ENCODE measurements at regions not wholly inside any gene's neighbourhood (a gene's known extent, or its start where the extent isn't known, plus 50 kb on each side); places are given as distances from the start of the nearest gene placed in this dataset.
A peak's percentile ranks its signal among the peaks of the same experiment; 100 is the strongest.

DNA sequence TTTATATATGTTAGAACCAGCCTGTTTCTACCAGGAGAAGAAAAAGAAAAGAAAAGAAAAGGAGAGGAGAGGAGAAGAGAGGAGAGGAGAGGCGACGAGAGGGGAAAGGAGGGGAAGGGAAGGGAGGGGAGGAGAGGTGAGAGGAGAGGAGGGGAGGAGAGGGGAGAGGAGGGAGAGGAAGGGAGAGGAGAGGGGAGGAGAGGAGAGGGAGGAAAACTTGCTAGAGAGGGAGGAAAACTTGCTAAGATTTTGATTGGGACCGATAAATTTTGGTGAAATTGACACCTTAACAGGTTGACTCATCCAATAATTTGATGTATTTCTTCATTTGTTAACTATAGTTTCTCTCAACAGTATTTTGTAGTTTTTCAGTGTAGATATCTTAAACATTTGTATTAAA lies 164.0 kb upstream of the SYT1 start:
- TF ChIP-seq ZNF70 (CRISPR knock-in tag; IDR thresholded peaks at IDR 0.05): no peak
- TF ChIP-seq OSR1 (CRISPR knock-in tag; IDR thresholded peaks at IDR 0.05): no peak
- TF ChIP-seq ZFP30 (CRISPR knock-in tag; IDR thresholded peaks at IDR 0.05): no peak
- TF ChIP-seq, protein P1, sequence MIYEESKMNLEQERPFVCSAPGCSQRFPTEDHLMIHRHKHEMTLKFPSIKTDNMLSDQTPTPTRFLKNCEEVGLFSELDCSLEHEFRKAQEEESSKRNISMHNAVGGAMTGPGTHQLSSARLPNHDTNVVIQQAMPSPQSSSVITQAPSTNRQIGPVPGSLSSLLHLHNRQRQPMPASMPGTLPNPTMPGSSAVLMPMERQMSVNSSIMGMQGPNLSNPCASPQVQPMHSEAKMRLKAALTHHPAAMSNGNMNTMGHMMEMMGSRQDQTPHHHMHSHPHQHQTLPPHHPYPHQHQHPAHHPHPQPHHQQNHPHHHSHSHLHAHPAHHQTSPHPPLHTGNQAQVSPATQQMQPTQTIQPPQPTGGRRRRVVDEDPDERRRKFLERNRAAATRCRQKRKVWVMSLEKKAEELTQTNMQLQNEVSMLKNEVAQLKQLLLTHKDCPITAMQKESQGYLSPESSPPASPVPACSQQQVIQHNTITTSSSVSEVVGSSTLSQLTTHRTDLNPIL (CRISPR knock-in tag; IDR thresholded peaks at IDR 0.05; ENCODE audit: low read depth): no peak
- no peak for TF ChIP-seq RARB (CRISPR knock-in tag; IDR thresholded peaks at IDR 0.05)
- no peak for TF ChIP-seq PPARA (CRISPR knock-in tag; IDR thresholded peaks at IDR 0.05; ENCODE audit: borderline replicate concordance)
- TF ChIP-seq, protein P2, sequence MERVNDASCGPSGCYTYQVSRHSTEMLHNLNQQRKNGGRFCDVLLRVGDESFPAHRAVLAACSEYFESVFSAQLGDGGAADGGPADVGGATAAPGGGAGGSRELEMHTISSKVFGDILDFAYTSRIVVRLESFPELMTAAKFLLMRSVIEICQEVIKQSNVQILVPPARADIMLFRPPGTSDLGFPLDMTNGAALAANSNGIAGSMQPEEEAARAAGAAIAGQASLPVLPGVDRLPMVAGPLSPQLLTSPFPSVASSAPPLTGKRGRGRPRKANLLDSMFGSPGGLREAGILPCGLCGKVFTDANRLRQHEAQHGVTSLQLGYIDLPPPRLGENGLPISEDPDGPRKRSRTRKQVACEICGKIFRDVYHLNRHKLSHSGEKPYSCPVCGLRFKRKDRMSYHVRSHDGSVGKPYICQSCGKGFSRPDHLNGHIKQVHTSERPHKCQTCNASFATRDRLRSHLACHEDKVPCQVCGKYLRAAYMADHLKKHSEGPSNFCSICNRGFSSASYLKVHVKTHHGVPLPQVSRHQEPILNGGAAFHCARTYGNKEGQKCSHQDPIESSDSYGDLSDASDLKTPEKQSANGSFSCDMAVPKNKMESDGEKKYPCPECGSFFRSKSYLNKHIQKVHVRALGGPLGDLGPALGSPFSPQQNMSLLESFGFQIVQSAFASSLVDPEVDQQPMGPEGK (CRISPR knock-in tag; IDR thresholded peaks at IDR 0.05; ENCODE audit: borderline replicate concordance): no peak
- TF ChIP-seq TOX (CRISPR knock-in tag; IDR thresholded peaks at IDR 0.05; ENCODE audit: borderline replicate concordance): no peak
- TF ChIP-seq, protein P3, sequence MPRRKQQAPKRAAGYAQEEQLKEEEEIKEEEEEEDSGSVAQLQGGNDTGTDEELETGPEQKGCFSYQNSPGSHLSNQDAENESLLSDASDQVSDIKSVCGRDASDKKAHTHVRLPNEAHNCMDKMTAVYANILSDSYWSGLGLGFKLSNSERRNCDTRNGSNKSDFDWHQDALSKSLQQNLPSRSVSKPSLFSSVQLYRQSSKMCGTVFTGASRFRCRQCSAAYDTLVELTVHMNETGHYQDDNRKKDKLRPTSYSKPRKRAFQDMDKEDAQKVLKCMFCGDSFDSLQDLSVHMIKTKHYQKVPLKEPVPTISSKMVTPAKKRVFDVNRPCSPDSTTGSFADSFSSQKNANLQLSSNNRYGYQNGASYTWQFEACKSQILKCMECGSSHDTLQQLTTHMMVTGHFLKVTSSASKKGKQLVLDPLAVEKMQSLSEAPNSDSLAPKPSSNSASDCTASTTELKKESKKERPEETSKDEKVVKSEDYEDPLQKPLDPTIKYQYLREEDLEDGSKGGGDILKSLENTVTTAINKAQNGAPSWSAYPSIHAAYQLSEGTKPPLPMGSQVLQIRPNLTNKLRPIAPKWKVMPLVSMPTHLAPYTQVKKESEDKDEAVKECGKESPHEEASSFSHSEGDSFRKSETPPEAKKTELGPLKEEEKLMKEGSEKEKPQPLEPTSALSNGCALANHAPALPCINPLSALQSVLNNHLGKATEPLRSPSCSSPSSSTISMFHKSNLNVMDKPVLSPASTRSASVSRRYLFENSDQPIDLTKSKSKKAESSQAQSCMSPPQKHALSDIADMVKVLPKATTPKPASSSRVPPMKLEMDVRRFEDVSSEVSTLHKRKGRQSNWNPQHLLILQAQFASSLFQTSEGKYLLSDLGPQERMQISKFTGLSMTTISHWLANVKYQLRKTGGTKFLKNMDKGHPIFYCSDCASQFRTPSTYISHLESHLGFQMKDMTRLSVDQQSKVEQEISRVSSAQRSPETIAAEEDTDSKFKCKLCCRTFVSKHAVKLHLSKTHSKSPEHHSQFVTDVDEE (CRISPR knock-in tag; IDR thresholded peaks at IDR 0.05): no peak
- no peak for TF ChIP-seq SNAI2 (CRISPR knock-in tag; IDR thresholded peaks at IDR 0.05)
- no peak for TF ChIP-seq ESRRG (CRISPR knock-in tag; IDR thresholded peaks at IDR 0.05)
- no peak for TF ChIP-seq ZFP3 (CRISPR knock-in tag; IDR thresholded peaks at IDR 0.05)
- TF ChIP-seq ZC3H10 (CRISPR knock-in tag; IDR thresholded peaks at IDR 0.05): no peak
- ATAC-seq: no peak

DNA sequence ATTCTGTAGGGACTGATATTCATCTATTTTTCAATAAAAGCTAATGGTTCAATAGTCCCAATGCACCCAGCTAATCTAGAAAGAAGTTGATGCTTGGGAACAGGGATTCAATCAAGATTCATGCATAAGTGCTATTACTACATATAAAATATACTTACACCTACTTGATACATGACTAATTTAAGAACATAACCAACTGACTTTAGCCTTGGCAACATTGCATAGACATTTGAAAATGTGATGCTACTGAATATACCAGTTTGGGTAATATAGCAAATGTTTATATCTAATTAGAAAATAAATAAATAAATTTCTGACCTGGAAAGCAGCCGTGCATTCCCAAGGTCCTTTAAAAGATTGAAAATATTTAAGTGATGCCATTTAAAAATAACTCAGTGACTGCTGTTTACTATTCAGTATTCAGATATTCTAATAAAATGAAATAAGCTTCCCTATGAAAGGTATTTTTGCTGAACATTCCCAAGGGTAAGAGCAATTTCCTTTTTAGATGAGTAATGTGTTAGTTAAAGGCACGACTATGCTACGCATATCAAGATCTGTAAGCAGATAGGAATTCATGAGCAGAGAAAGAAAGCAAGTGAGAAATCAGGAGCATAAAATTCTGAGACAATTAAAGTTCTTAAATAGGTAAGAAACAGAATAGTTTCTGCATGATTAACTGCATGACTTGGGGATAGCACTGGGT lies 160.6 kb upstream of the SYT1 start:
- peak; percentile 99 for ATAC-seq

DNA sequence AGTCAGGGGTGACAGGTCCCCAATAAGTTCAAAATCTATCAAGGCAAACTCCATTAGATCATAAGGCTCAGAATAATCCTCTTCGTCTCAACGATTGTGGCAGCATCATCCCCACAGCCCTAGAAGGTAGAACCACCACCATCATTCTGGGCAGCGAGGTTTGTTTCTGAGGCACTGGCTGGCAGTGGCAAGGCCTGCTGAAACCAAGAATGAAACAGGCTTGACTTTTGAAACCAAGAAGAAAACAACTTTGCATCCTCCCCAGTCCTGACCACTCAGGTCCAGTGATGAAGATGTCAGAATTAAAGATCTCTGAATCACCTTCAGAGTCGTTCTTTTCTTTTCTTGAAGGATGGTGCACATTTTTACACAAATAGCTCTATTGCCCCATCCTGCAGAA lies 152.6 kb upstream of the SYT1 start:
- ATAC-seq: no peak
- no peak for TF ChIP-seq BACH2 (CRISPR knock-in tag; IDR thresholded peaks at IDR 0.05; ENCODE audit: borderline replicate concordance)
- TF ChIP-seq, protein P2 (CRISPR knock-in tag; IDR thresholded peaks at IDR 0.05; ENCODE audit: borderline replicate concordance): no peak
- TF ChIP-seq SNAI2 (CRISPR knock-in tag; IDR thresholded peaks at IDR 0.05): no peak
- TF ChIP-seq, protein P1 (CRISPR knock-in tag; IDR thresholded peaks at IDR 0.05; ENCODE audit: low read depth): no peak
- no peak for TF ChIP-seq ZFP3 (CRISPR knock-in tag; IDR thresholded peaks at IDR 0.05)
- no peak for TF ChIP-seq ARNTL (CRISPR knock-in tag; IDR thresholded peaks at IDR 0.05; ENCODE audit: borderline replicate concordance, low read depth)
- TF ChIP-seq, protein P4, sequence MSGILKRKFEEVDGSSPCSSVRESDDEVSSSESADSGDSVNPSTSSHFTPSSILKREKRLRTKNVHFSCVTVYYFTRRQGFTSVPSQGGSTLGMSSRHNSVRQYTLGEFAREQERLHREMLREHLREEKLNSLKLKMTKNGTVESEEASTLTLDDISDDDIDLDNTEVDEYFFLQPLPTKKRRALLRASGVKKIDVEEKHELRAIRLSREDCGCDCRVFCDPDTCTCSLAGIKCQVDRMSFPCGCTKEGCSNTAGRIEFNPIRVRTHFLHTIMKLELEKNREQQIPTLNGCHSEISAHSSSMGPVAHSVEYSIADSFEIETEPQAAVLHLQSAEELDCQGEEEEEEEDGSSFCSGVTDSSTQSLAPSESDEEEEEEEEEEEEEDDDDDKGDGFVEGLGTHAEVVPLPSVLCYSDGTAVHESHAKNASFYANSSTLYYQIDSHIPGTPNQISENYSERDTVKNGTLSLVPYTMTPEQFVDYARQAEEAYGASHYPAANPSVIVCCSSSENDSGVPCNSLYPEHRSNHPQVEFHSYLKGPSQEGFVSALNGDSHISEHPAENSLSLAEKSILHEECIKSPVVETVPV (CRISPR knock-in tag; IDR thresholded peaks at IDR 0.05): no peak
- no peak for TF ChIP-seq GLIS3 (CRISPR knock-in tag; IDR thresholded peaks at IDR 0.05)
- no peak for TF ChIP-seq PPARA (CRISPR knock-in tag; IDR thresholded peaks at IDR 0.05; ENCODE audit: borderline replicate concordance)
- no peak for TF ChIP-seq OSR1 (CRISPR knock-in tag; IDR thresholded peaks at IDR 0.05)
- no peak for TF ChIP-seq ZC3H10 (CRISPR knock-in tag; IDR thresholded peaks at IDR 0.05)
- TF ChIP-seq ZNF565 (CRISPR knock-in tag; conservative IDR thresholded peaks at IDR 0.05; ENCODE audit: low read depth): no peak

More for the DNA sequence above, 160.6 kb upstream of the SYT1 start:
- TF ChIP-seq ISL1 (CRISPR knock-in tag; IDR thresholded peaks at IDR 0.05) (peak; percentile 81), TOX (CRISPR knock-in tag; IDR thresholded peaks at IDR 0.05; ENCODE audit: borderline replicate concordance) (0 out of 2 replicates have a peak, but pooled peaks have one; percentile 28), ZFP30 (CRISPR knock-in tag; IDR thresholded peaks at IDR 0.05) (no peak)
- TF ChIP-seq, protein P1 (CRISPR knock-in tag; IDR thresholded peaks at IDR 0.05; ENCODE audit: low read depth): 0 out of 2 replicates have a peak, but pooled peaks have one; percentile 24

Data from SK-N-SH treated with all-trans-retinoic acid at 6 μM for 48 hours (cell line).